ENCODE measurements at regions not wholly inside any gene's neighbourhood (a gene's known extent, or its start where the extent isn't known, plus 50 kb on each side); places are given as distances from the start of the nearest gene placed in this dataset.

DNA sequence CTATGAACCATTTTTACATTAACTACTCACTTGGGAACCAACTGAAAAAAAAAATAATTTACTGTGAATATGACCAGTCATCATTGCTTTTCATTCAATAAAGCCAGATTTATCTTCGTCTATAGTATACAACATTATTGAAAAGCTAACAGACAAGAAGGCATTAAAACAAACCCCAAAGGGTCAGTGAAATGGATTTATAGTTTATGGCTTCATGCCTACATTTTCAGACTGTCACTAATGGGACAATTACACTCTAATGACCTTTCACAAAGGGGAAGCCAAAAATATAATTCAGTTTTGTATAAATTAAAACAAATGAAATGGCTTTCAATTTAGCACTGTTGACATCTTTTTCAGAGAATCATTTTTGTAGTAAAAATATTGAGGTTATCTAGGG is 169.1 kb downstream of the DSEL start:
- H3K9me3 ChIP-seq (ENCODE audit: insufficient read depth, low read depth, low read length), result no peaks in the 10 kb centered on the region
- H3K4me1 ChIP-seq (ENCODE audit: insufficient read depth, low read length), result no peaks in the 10 kb centered on the region
- no peak overlapping the region for H3K27ac ChIP-seq (ENCODE audit: low read depth, low read length)
- H3K4me3 ChIP-seq (ENCODE audit: low read length), result no peak overlapping the region
- no CpG with 5 or more reads among the region's 1 CpG for WGBS
- H3K36me3 ChIP-seq (ENCODE audit: insufficient read depth, low read length), result no peaks in the 10 kb centered on the region
- no peak overlapping the region for H3K9ac ChIP-seq (ENCODE audit: low read depth, low read length)
- no peaks in the 10 kb centered on the region for H3K27me3 ChIP-seq (ENCODE audit: insufficient read depth, low read length)

DNA sequence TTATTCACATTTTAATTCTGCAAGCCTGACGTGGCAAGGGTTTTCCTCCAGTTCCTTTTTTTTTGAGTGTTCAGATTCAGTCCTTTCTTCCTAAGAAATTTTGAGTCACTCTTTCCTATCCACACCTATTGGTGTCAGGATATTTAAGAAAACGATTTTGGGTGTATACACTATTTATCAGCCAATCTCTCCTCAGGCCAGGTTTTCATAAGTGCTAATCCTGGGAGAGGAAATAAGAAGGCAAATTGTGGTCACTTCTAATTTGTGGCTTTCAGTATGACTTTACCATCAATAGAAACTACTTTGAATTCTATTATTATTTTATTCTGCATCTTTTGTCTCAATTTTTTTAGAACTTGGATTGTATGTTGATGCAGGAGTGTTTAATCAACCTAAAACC is 174.4 kb downstream of the DSEL start:
- H3K27me3 ChIP-seq (ENCODE audit: insufficient read depth, low read length), result no peaks in the 10 kb centered on the region
- H3K9ac ChIP-seq (ENCODE audit: low read depth, low read length), result no peak overlapping the region
- H3K27ac ChIP-seq (ENCODE audit: low read depth, low read length), result no peak overlapping the region
- 50% methylated on average over 1 of the region's 2 CpGs for WGBS
- peaks cover 4% of the 10 kb centered on the region; the same call in 1 of the 2 replicates for H3K9me3 ChIP-seq (ENCODE audit: insufficient read depth, low read depth, low read length)
- no peak overlapping the region for H3K4me3 ChIP-seq (ENCODE audit: low read length)
- no peaks in the 10 kb centered on the region for H3K36me3 ChIP-seq (ENCODE audit: insufficient read depth, low read length)
- H3K4me1 ChIP-seq (ENCODE audit: insufficient read depth, low read length), result no peaks in the 10 kb centered on the region

DNA sequence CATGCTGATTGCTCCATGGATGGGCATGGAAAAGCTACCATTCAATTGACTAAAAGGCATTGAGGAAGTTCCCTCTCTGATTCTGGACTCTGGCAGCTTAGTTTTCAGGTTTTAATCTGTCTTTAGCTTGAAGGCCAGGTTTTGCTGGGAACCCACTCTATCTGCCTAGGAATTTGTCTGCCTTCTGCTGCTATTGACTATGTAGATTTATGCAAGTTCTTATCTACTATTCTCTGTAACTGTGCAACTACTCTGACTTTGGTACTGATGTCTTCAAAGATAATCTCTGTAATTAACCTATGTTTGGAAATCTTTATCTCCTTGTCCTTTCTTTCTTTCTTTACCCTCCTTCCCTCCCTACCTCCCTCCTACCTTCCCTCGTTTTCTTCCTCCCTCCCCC is 178.8 kb downstream of the DSEL start:
- Histone ChIP-seq H3K9ac (ENCODE audit: low read depth, low read length) (no peak overlapping the region), H3K27me3 (ENCODE audit: insufficient read depth, low read length) (no peaks in the 10 kb centered on the region), H3K27ac (ENCODE audit: low read depth, low read length) (no peak overlapping the region), H3K4me1 (ENCODE audit: insufficient read depth, low read length) (no peaks in the 10 kb centered on the region), H3K4me3 (ENCODE audit: low read length) (no peak overlapping the region), H3K36me3 (ENCODE audit: insufficient read depth, low read length) (no peaks in the 10 kb centered on the region), H3K9me3 (ENCODE audit: insufficient read depth, low read depth, low read length) (peaks cover 4% of the 10 kb centered on the region; the same call in 1 of the 2 replicates)
- WGBS, result 87% methylated on average over 1 of the region's 1 CpG

DNA sequence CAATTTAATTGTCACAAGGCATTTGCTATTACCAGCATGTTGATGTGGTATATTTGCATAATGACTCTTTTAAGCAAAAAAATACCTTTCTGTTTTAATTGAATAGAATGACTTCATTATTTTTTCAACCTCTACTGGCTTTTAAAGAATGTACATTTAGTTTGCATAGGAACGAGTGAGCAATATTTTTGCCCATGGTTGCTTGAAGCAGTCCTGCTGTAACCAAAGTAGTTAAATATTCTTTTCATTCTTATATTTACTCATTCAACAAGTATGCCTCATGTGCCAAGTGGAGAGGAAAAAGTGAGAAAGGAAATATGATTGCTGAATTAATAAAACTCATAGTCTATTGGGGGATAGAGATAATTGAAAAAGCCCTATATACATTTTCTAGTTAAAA is 184.7 kb downstream of the DSEL start:
- H3K4me1 ChIP-seq (ENCODE audit: insufficient read depth, low read length), result no peaks in the 10 kb centered on the region
- no peak overlapping the region for H3K27ac ChIP-seq (ENCODE audit: low read depth, low read length)
- H3K27me3 ChIP-seq (ENCODE audit: insufficient read depth, low read length), result no peaks in the 10 kb centered on the region
- H3K9me3 ChIP-seq (ENCODE audit: insufficient read depth, low read depth, low read length), result no peaks in the 10 kb centered on the region
- no peak overlapping the region for H3K4me3 ChIP-seq (ENCODE audit: low read length)
- WGBS, result no CpG with 5 or more reads among the region's 1 CpG
- no peak overlapping the region for H3K9ac ChIP-seq (ENCODE audit: low read depth, low read length)
- no peaks in the 10 kb centered on the region for H3K36me3 ChIP-seq (ENCODE audit: insufficient read depth, low read length)

DNA sequence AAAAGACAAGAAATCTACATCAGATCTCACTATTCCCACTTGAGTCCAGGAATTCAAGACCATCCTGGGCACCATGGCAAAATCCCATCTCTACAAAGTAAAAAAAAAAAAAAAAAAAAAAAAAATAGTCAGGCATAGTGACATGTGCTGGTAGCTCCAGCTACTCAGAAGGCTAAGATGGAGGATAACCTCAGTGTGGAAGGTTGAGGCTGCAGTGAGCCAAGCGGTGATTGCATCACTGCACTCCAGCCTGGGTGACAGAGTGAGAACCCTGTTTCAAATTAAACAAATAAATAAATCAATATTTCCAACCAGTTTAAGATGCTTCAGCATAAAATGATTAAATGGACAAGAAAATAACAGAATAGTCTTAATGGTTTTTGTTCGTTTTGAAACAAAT is 197.4 kb downstream of the DSEL start:
- no peak overlapping the region for H3K9ac ChIP-seq (ENCODE audit: low read depth, low read length)
- 90% methylated on average over 2 of the region's 2 CpGs for WGBS
- no peaks in the 10 kb centered on the region for H3K27me3 ChIP-seq (ENCODE audit: insufficient read depth, low read length)
- H3K9me3 ChIP-seq (ENCODE audit: insufficient read depth, low read depth, low read length), result no peaks in the 10 kb centered on the region
- no peaks in the 10 kb centered on the region for H3K36me3 ChIP-seq (ENCODE audit: insufficient read depth, low read length)
- H3K27ac ChIP-seq (ENCODE audit: low read depth, low read length), result no peak overlapping the region
- H3K4me3 ChIP-seq (ENCODE audit: low read length), result no peak overlapping the region
- no peaks in the 10 kb centered on the region for H3K4me1 ChIP-seq (ENCODE audit: insufficient read depth, low read length)

DNA sequence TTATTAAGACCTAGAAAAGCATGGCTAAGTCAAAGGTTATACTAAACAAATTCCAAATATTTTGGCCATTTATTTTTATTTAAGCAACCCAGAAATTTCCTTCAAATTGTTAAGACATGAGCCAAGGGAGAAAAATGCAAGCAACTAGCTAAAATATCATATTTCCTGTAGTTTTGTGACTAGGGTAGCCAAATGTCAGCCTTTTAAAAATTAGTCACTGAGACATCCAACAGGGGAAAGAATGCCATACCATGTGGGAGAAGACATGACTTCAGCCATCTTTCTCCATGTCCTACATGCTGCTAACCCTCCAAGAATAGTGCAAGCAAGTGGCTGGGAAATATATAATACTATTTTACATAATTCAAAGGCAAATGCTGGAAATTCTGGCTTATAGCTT is 197.9 kb downstream of the DSEL start:
- no peaks in the 10 kb centered on the region for H3K27me3 ChIP-seq (ENCODE audit: insufficient read depth, low read length)
- no peaks in the 10 kb centered on the region for H3K4me1 ChIP-seq (ENCODE audit: insufficient read depth, low read length)
- H3K27ac ChIP-seq (ENCODE audit: low read depth, low read length), result no peak overlapping the region
- no peak overlapping the region for H3K9ac ChIP-seq (ENCODE audit: low read depth, low read length)
- no peaks in the 10 kb centered on the region for H3K9me3 ChIP-seq (ENCODE audit: insufficient read depth, low read depth, low read length)
- H3K4me3 ChIP-seq (ENCODE audit: low read length), result no peak overlapping the region
- no peaks in the 10 kb centered on the region for H3K36me3 ChIP-seq (ENCODE audit: insufficient read depth, low read length)

DNA sequence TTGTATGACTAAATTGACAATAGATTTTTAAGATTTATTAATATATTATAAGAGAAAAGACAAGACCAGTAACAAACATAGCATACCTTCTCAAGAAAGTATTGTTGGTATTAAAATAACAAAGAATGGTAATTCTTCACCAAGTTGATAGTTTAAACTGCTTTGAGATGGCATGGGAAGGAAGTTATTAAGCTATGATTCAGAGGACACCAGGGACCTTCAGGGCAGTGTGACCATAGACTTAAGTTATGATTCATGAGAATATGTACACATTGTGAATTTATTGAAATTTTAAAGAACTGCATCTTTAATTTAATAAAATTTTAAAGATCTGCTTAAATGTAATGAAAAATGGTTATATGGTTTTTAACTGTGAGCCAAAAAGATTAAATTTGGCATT is 205.7 kb downstream of the DSEL start:
- no peaks in the 10 kb centered on the region for H3K9me3 ChIP-seq (ENCODE audit: insufficient read depth, low read depth, low read length)
- no peaks in the 10 kb centered on the region for H3K36me3 ChIP-seq (ENCODE audit: insufficient read depth, low read length)
- H3K27ac ChIP-seq (ENCODE audit: low read depth, low read length), result no peak overlapping the region
- H3K4me3 ChIP-seq (ENCODE audit: low read length), result no peak overlapping the region
- H3K27me3 ChIP-seq (ENCODE audit: insufficient read depth, low read length), result no peaks in the 10 kb centered on the region
- no peak overlapping the region for H3K9ac ChIP-seq (ENCODE audit: low read depth, low read length)
- H3K4me1 ChIP-seq (ENCODE audit: insufficient read depth, low read length), result no peaks in the 10 kb centered on the region

DNA sequence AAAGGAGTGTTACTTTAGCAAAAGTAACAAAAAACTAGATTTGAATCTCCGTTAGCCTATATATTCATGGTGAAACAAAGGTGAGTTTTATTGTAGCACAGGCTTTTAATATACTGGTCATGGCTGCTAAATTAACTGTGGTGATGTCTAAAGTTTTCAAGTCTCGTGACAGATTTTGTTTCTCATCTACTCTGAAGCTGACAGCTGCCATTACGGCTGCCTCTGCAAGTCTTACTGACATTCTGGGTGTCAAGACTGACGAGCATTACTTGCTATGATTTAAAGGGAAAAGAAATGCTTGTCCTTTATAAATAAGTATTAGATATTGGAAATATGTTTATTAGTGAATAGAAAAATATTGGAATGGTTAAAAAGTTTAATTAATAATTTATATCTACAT is 207.7 kb downstream of the DSEL start:
- 86% methylated on average over 4 of the region's 4 CpGs for WGBS
- Histone ChIP-seq H3K27ac (ENCODE audit: low read depth, low read length) (no peak overlapping the region), H3K27me3 (ENCODE audit: insufficient read depth, low read length) (no peaks in the 10 kb centered on the region), H3K9ac (ENCODE audit: low read depth, low read length) (no peak overlapping the region), H3K36me3 (ENCODE audit: insufficient read depth, low read length) (no peaks in the 10 kb centered on the region), H3K9me3 (ENCODE audit: insufficient read depth, low read depth, low read length) (no peaks in the 10 kb centered on the region), H3K4me1 (ENCODE audit: insufficient read depth, low read length) (no peaks in the 10 kb centered on the region), H3K4me3 (ENCODE audit: low read length) (no peak overlapping the region)

DNA sequence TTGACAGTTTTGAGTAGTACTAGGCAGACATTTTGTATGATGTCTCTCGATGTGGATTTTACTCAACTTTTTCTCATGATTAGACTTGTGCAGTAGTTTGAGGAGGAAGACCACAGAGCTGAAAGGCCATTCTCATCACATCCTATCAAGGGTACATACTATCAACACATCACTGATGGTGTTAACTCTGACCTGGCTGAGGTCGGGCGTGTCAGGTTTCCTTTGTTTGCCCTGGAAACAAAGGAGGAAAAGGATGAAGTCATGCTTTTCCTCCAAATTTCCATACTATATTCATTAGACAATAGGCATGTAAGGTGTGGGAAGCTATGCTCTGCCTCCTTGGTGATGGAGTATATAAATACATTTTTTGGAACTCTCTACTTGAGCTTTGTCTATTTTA is 211.1 kb downstream of the DSEL start:
- H3K4me3 ChIP-seq (ENCODE audit: low read length), result no peak overlapping the region
- H3K9me3 ChIP-seq (ENCODE audit: insufficient read depth, low read depth, low read length), result peaks cover 14% of the 10 kb centered on the region
- no peak overlapping the region for H3K9ac ChIP-seq (ENCODE audit: low read depth, low read length)
- no peaks in the 10 kb centered on the region for H3K36me3 ChIP-seq (ENCODE audit: insufficient read depth, low read length)
- H3K27me3 ChIP-seq (ENCODE audit: insufficient read depth, low read length), result no peaks in the 10 kb centered on the region
- H3K27ac ChIP-seq (ENCODE audit: low read depth, low read length), result no peak overlapping the region
- 96% methylated on average over 3 of the region's 3 CpGs for WGBS
- H3K4me1 ChIP-seq (ENCODE audit: insufficient read depth, low read length), result no peaks in the 10 kb centered on the region

DNA sequence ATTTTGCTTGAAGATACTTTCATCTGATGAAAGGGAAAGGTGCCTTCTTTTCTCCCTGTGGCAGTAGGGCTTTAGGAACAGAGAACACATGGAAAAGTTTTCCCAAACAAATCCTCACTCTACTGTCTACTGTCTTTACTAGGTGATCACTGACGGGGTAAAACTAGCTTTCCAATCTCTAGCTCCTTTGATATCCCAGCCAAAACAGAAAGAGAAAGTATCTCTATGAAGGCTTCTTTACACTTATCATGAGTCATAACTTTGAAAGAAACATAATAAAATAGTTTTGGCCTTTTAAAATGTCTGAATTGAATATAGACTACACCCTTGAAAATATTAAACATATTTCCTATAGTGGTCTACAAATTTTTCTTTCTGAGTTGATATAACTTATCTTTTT is 214.5 kb downstream of the DSEL start:
- Histone ChIP-seq H3K4me1 (ENCODE audit: insufficient read depth, low read length) (no peaks in the 10 kb centered on the region), H3K9ac (ENCODE audit: low read depth, low read length) (no peak overlapping the region), H3K36me3 (ENCODE audit: insufficient read depth, low read length) (no peaks in the 10 kb centered on the region), H3K27ac (ENCODE audit: low read depth, low read length) (no peak overlapping the region), H3K9me3 (ENCODE audit: insufficient read depth, low read depth, low read length) (peaks cover 22% of the 10 kb centered on the region), H3K4me3 (ENCODE audit: low read length) (no peak overlapping the region), H3K27me3 (ENCODE audit: insufficient read depth, low read length) (no peaks in the 10 kb centered on the region)
- WGBS, result 89% methylated on average over 1 of the region's 1 CpG

DNA sequence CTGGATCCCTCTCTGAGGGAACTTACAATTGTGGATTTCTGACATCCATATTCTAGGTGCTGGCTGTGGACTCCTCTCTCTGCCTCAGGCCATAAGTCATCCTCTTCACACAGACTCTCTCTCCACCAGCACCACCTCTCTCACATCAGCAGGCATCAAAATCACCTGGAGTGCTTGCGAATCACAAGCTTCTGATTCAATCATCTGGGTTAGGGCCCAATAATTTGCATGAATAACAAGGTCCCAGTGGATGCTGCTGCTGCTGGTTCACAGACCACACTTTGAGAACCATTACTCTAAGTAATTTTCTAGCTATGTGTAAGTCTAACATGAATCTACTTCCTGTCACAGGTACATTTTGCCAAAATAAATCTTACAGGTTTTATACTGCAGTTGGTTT is 214.9 kb downstream of the DSEL start:
- Histone ChIP-seq H3K9ac (ENCODE audit: low read depth, low read length) (no peak overlapping the region), H3K27ac (ENCODE audit: low read depth, low read length) (no peak overlapping the region), H3K4me1 (ENCODE audit: insufficient read depth, low read length) (no peaks in the 10 kb centered on the region), H3K27me3 (ENCODE audit: insufficient read depth, low read length) (no peaks in the 10 kb centered on the region), H3K36me3 (ENCODE audit: insufficient read depth, low read length) (no peaks in the 10 kb centered on the region), H3K4me3 (ENCODE audit: low read length) (no peak overlapping the region), H3K9me3 (ENCODE audit: insufficient read depth, low read depth, low read length) (peaks cover 22% of the 10 kb centered on the region)
- 97% methylated on average over 1 of the region's 1 CpG for WGBS

DNA sequence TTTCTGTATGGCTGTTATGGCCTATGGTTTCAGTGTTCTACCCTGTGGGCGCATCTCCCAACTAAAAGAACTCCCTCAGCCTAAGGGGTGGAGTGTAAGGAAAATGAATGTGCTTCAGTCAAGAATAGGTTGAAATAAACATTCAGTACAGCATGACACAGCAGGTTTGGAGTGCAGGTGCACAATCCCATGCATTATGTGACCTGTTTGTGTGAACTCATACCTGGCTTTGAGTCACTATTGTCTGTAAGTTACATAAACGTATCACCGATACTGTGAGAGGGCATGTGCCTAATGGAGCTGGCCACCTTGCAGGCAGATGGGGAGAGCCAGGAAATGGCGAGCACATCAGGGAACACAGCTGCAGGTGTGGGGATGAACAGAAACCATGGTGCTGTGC is 216.0 kb downstream of the DSEL start:
- WGBS, result 95% methylated on average over 4 of the region's 4 CpGs
- Histone ChIP-seq H3K9me3 (ENCODE audit: insufficient read depth, low read depth, low read length) (peaks cover 22% of the 10 kb centered on the region), H3K9ac (ENCODE audit: low read depth, low read length) (no peak overlapping the region), H3K27ac (ENCODE audit: low read depth, low read length) (no peak overlapping the region), H3K4me1 (ENCODE audit: insufficient read depth, low read length) (no peaks in the 10 kb centered on the region), H3K27me3 (ENCODE audit: insufficient read depth, low read length) (no peaks in the 10 kb centered on the region), H3K4me3 (ENCODE audit: low read length) (no peak overlapping the region), H3K36me3 (ENCODE audit: insufficient read depth, low read length) (no peaks in the 10 kb centered on the region)

Measured in HUES64 (cell line).